GM18873 (cell line): ENCODE measurements at regions not wholly inside any gene's neighbourhood (a gene's known extent, or its start where the extent isn't known, plus 50 kb on each side); places are given as distances from the start of the nearest gene placed in this dataset.

Source experiments
- ATAC-seq: cut with Tn5 transposase; IDR thresholded peaks from one replicate; pipeline ENCODE4 v1.9.1; 2021; ENCODE audit warnings: mild to moderate bottlenecking, moderate library complexity, moderate number of reproducible peaks; ENCODE audit not compliant: unreplicated experiment, low FRiP score

DNA sequence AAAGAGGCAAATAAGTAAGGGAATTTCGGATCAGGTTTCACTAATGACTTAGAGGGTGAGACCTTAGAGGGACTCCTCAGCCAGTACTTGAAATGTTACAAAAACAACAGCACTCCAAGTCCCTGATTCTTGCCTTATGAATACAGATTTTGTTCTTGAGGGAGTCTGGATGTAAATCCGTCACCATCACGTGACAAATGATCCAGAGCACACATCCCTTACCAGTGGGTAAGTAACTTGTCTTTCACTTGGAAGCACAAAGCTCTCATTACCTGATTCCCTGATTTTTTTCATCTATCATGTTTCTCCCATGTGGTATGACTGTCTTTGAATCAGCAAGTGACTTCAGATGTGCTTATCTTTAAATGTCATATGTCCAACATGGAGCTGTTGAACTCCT lies 595.3 kb upstream of the POU3F2 start:
- no peak for ATAC-seq

- ATAC-seq: no peak
These were observed 592.7 kb upstream of the POU3F2 start for GRCh38 chr6:98241630-98242029.

- no peak for ATAC-seq
These were observed 579.8 kb upstream of the POU3F2 start for GRCh38 chr6:98254624-98255023.

GRCh38 chr6:98260382-98260781 lies 574.0 kb upstream of the POU3F2 start:
- ATAC-seq: no peak

GRCh38 chr6:98272060-98272459 lies 562.3 kb upstream of the POU3F2 start:
- ATAC-seq: no peak

- ATAC-seq: no peak
These were observed 559.7 kb upstream of the POU3F2 start for GRCh38 chr6:98274691-98275090.

- no peak for ATAC-seq
These were observed 553.9 kb upstream of the POU3F2 start for GRCh38 chr6:98280492-98280891.

DNA sequence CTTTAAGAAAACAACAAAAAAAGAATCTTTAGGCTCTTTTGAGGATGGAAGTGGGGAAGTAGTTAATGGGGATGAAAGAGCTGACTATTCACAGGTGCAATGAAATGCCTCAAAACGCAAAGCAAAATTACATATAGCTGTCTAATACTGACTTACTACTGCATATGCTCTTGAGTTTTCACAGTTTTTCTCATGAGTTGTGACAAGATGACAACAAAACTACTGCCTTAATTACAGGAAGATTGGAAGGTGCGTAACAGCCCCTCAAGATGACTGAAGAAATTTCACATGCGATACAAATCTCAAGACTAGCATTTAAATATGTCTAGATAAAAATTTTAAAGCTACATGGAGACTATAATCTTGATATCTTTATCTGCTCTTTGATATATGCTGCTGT lies 547.8 kb upstream of the POU3F2 start:
- no peak for ATAC-seq

DNA sequence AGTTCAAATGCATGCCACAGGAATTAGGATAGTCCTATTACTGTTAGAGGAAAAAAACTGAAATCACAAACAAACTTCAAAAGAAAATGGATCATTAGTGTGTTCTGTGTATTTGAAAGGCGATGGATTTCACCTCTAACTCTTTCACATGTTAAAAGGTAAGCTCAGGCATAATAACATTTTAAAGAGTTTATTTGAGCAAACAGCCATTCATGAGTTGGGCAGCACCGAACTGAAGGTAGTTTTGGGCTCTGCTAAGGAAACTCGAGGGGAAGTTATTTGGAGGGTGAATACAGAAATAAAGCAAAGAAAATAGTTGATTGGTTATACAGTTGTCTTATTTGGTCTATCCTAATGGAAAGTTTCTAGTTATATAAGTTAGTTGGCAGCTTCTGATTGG lies 546.5 kb upstream of the POU3F2 start:
- no peak for ATAC-seq

- ATAC-seq: no peak
These were observed 541.6 kb upstream of the POU3F2 start for GRCh38 chr6:98292810-98293209.

GRCh38 chr6:98295515-98296175 lies 538.7 kb upstream of the POU3F2 start:
- ATAC-seq: no peak

- no peak for ATAC-seq
These were observed 525.8 kb upstream of the POU3F2 start for GRCh38 chr6:98308564-98308963.

GRCh38 chr6:98310443-98310842 lies 523.9 kb upstream of the POU3F2 start:
- no peak for ATAC-seq

DNA sequence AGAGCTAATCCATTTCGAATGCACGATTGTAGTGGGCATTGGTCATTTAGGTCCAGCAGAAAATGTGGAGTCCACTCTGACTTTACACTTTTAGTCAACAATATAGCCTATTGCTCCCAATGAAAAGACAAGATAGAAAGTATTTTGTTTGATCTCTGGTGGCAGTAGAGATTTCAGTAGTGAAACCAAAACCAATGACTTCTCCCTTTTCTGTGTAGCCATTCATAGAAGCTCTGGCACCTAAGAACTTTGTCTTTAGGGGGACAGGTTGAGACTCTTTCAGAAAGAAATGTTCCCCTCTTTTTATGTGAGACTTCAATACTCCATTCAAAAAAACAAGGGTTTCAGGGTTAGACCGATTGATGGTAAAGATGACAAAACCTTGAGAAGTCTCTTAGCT lies 510.8 kb upstream of the POU3F2 start:
- no peak for ATAC-seq

GRCh38 chr6:98324446-98324845 lies 509.9 kb upstream of the POU3F2 start:
- ATAC-seq: no peak

GRCh38 chr6:98325366-98325765 lies 509.0 kb upstream of the POU3F2 start:
- no peak for ATAC-seq

GRCh38 chr6:98333273-98333672 lies 501.1 kb upstream of the POU3F2 start:
- ATAC-seq: no peak

- no peak for ATAC-seq
These were observed 498.8 kb upstream of the POU3F2 start for GRCh38 chr6:98335594-98335993.

DNA sequence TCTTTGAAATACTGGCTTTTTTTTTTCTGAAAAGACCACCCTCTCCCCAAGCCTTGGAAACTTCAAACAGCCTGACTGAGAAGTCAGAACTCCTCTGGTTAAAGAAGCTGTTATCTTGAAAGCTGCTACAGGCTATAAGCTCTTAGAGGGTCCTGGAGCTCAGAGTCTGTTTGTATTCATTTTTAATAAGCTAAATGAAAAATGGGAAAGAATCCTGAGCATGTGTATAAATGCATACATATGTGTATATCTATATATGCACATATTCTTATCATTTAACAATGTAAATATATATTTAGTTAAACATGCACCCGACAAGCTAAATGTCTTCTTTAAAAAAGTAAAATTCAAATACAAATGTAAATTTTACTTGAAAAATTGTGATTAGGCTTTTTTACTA lies 494.9 kb upstream of the POU3F2 start:
- no peak for ATAC-seq

DNA sequence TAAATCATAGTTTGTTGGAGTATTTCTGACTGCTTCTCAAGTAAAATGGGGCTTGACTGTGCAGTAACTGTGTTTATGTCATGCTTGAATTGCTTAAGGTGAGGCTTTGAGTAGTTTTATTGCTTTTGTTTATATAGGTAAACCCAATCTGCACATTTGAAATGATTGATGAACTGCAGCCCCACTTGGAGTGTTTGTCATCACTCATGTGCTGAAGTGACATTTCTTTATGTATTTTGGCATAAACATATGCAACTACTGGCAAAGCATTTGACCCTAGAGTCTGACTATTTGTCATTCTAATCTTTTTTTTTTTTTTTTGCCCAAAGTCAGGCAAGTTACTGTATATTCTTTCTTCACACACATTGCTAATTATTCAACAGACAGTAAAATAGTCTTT lies 491.4 kb upstream of the POU3F2 start:
- no peak for ATAC-seq

DNA sequence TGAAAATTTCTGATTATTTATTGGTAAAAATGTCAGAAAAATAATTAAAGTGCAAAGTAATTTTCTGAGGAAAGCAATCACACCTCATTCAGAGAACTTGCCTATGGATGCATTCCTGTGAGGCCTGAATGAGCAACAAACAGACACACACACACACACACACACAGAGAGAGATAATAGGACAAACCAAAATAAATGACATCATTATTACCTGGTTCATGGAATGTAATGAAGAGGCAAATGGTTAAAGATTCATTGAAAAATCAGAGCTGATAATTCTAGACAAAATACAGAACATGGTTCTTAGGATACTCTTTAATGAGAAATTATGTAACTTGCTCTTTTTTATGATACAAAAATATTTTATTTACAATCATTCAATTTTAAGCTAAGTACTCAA lies 490.6 kb upstream of the POU3F2 start:
- no peak for ATAC-seq

GRCh38 chr6:98352348-98352747 lies 482.0 kb upstream of the POU3F2 start:
- ATAC-seq: no peak

DNA sequence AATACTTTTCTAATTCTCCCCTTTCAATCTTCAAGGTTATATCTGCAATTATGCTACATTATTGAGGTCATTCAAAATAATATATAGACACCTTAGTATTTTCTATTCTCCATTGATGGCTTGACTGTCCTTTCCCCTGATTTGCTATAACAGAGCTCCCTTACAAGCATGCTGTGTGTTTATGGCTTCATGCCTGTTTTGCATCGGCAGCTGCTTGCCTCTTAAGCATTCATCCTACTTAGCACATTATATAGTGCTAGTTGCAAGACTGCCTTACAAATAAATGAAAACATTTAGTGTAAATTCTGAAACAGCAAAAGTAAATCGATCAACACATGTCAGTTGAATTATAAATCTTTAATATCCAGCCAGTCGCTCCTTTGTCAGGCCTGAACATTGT lies 476.2 kb upstream of the POU3F2 start:
- no peak for ATAC-seq
